ENCODE measurements at regions not wholly inside any gene's neighbourhood (a gene's known extent, or its start where the extent isn't known, plus 50 kb on each side); places are given as distances from the start of the nearest gene placed in this dataset.

DNA sequence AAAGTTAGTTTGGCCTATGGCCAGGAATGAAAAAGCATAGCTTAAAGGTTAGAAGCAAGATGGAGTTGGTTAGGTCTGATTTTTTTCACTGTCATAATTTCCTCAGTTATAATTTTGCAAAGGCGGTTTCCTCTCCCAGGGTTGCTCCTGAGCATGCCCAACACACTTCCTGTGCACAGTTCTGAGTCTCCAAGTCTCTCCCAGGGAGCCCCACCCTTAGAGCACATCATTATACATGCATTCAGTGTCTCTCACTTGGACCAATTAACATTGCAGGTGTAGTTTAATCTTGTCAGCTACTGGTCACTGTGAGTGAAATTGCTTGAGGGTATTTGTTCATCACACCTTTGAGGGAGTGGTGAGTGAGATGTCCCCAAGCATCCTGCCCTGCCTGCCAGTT is 96.0 kb upstream of the ATP10A start:
- no peak for TF ChIP-seq EZH2 (IDR thresholded peaks at IDR 0.05; ENCODE audit: low read depth)
- no peak for TF ChIP-seq CTCF (conservative IDR thresholded peaks at IDR 0.05)
- Histone ChIP-seq H3K9me2 (ENCODE audit: insufficient read depth) (no peaks in the 10 kb centered on the region), H3K9me3 (ENCODE audit: insufficient read depth, low read depth) (no peaks in the 10 kb centered on the region), H3F3A (ENCODE audit: insufficient read depth, low read depth) (no peaks in the 10 kb centered on the region), H2AFZ (no peak overlapping the region), H3K4me1 (replicated peaks; ENCODE audit: insufficient read depth) (no peaks in the 10 kb centered on the region), H4K20me1 (ENCODE audit: insufficient read depth) (no peaks in the 10 kb centered on the region), H3K27ac (no peak overlapping the region), H3K79me2 (ENCODE audit: low read depth) (no peaks in the 10 kb centered on the region), H3K4me2 (no peak overlapping the region), H3K27me3 (ENCODE audit: insufficient read depth, low read depth) (no peaks in the 10 kb centered on the region), H3K4me3 (no peak overlapping the region), H3K36me3 (ENCODE audit: low read depth) (no peaks in the 10 kb centered on the region)
- CTCF ChIA-PET, result no interaction called here
- no TSS peak for BruUV-seq (replicated peaks)
- intact Hi-C loops (cut with micrococcal nuclease; ENCODE audit: unreplicated experiment), result no loop called here
- no peak for DNase-seq
- POLR2A ChIA-PET (ENCODE audit: unreplicated experiment), result no interaction called here

GRCh38 chr15:25955628-25956027 is 92.5 kb upstream of the ATP10A start:
- POLR2A ChIA-PET (ENCODE audit: unreplicated experiment), result no interaction called here
- Histone ChIP-seq H4K20me1 (ENCODE audit: insufficient read depth) (no peaks in the 10 kb centered on the region), H3K36me3 (ENCODE audit: low read depth) (no peaks in the 10 kb centered on the region), H3K27me3 (ENCODE audit: insufficient read depth, low read depth) (no peaks in the 10 kb centered on the region), H3K4me3 (no peak overlapping the region), H3K4me1 (replicated peaks; ENCODE audit: insufficient read depth) (no peaks in the 10 kb centered on the region), H3K27ac (no peak overlapping the region), H2AFZ (no peak overlapping the region), H3K9me2 (ENCODE audit: insufficient read depth) (no peaks in the 10 kb centered on the region), H3K4me2 (no peak overlapping the region), H3K79me2 (ENCODE audit: low read depth) (no peaks in the 10 kb centered on the region), H3K9me3 (ENCODE audit: insufficient read depth, low read depth) (no peaks in the 10 kb centered on the region), H3F3A (ENCODE audit: insufficient read depth, low read depth) (no peaks in the 10 kb centered on the region)
- no peak for DNase-seq
- CTCF ChIA-PET, result no interaction called here
- no TSS peak for BruUV-seq (replicated peaks)
- TF ChIP-seq CTCF (conservative IDR thresholded peaks at IDR 0.05), result no peak
- no peak for TF ChIP-seq EZH2 (IDR thresholded peaks at IDR 0.05; ENCODE audit: low read depth)
- intact Hi-C loops (cut with micrococcal nuclease; ENCODE audit: unreplicated experiment), result no loop called here

- Histone ChIP-seq H3K9me3 (ENCODE audit: insufficient read depth, low read depth) (no peaks in the 10 kb centered on the region), H3K4me2 (no peak overlapping the region), H3K27ac (no peak overlapping the region), H3K9me2 (ENCODE audit: insufficient read depth) (no peaks in the 10 kb centered on the region), H2AFZ (no peak overlapping the region), H3K79me2 (ENCODE audit: low read depth) (no peaks in the 10 kb centered on the region), H4K20me1 (ENCODE audit: insufficient read depth) (no peaks in the 10 kb centered on the region), H3K4me3 (no peak overlapping the region), H3F3A (ENCODE audit: insufficient read depth, low read depth) (no peaks in the 10 kb centered on the region), H3K27me3 (ENCODE audit: insufficient read depth, low read depth) (no peaks in the 10 kb centered on the region), H3K4me1 (replicated peaks; ENCODE audit: insufficient read depth) (no peaks in the 10 kb centered on the region), H3K36me3 (ENCODE audit: low read depth) (no peaks in the 10 kb centered on the region)
- no peak for TF ChIP-seq CTCF (conservative IDR thresholded peaks at IDR 0.05)
- TF ChIP-seq EZH2 (IDR thresholded peaks at IDR 0.05; ENCODE audit: low read depth), result no peak
- CTCF ChIA-PET, result no interaction called here
- intact Hi-C loops (cut with micrococcal nuclease; ENCODE audit: unreplicated experiment), result no loop called here
- POLR2A ChIA-PET (ENCODE audit: unreplicated experiment), result no interaction called here
- no peak for DNase-seq
- no TSS peak for BruUV-seq (replicated peaks)
Observed at GRCh38 chr15:25954398-25954797, 91.3 kb upstream of the ATP10A start.

Data from PC-9 (cell line).